ENCODE measurements at regions not wholly inside any gene's neighbourhood (a gene's known extent, or its start where the extent isn't known, plus 50 kb on each side); places are given as distances from the start of the nearest gene placed in this dataset.
"Not testable (repeated sequence)": the region's sequence is repeated elsewhere in the genome, so short reads cannot be mapped to it uniquely, and the experiment has no call there.

- DNase-seq = no peak
Measured at GRCh38 chr4:128564081-128564630, 245.3 kb upstream of the JADE1 start.

- DNase-seq = no peak
Measured at GRCh38 chr4:128560754-128561495, 248.6 kb upstream of the JADE1 start.

- no peak for DNase-seq
Measured at GRCh38 chr4:128558896-128559679, 250.4 kb upstream of the JADE1 start.

GRCh38 chr4:128556756-128557155, 252.7 kb upstream of the JADE1 start:
- no peak for DNase-seq

GRCh38 chr4:128553686-128554515, 255.6 kb upstream of the JADE1 start:
- no peak for DNase-seq

- DNase-seq = no peak
Measured at GRCh38 chr4:128552586-128552907, 257.0 kb upstream of the JADE1 start.

GRCh38 chr4:128551280-128551679, 258.2 kb upstream of the JADE1 start:
- DNase-seq = no peak

GRCh38 chr4:128550060-128550459, 259.4 kb upstream of the JADE1 start:
- no peak for DNase-seq

- no peak for DNase-seq
Measured at GRCh38 chr4:128549636-128550035, 259.9 kb upstream of the JADE1 start.

GRCh38 chr4:128548381-128548780, 260.8 kb upstream of the PGRMC2 start:
- no peak for DNase-seq

- DNase-seq = no peak
Measured at GRCh38 chr4:128544272-128544671, 256.7 kb upstream of the PGRMC2 start.

GRCh38 chr4:128543696-128544095, 256.1 kb upstream of the PGRMC2 start:
- no peak for DNase-seq

GRCh38 chr4:128542047-128542446, 254.4 kb upstream of the PGRMC2 start:
- DNase-seq = no peak

GRCh38 chr4:128540122-128540521, 252.5 kb upstream of the PGRMC2 start:
- no peak for DNase-seq

- DNase-seq = no peak
Measured at GRCh38 chr4:128538111-128538882, 250.7 kb upstream of the PGRMC2 start.

- no peak for DNase-seq
Measured at GRCh38 chr4:128536746-128537145, 249.1 kb upstream of the PGRMC2 start.

- DNase-seq = not testable (repeated sequence)
Measured at GRCh38 chr4:128535510-128535909, 247.9 kb upstream of the PGRMC2 start.

- DNase-seq = no peak
Measured at GRCh38 chr4:128528793-128529553, 241.4 kb upstream of the PGRMC2 start.

- no peak for DNase-seq
Measured at GRCh38 chr4:128527946-128528576, 240.4 kb upstream of the PGRMC2 start.

- no peak for DNase-seq
Measured at GRCh38 chr4:128527351-128527750, 239.7 kb upstream of the PGRMC2 start.

- no peak for DNase-seq
Measured at GRCh38 chr4:128525992-128526630, 238.5 kb upstream of the PGRMC2 start.
